ENCODE measurements at regions not wholly inside any gene's neighbourhood (a gene's known extent, or its start where the extent isn't known, plus 50 kb on each side); places are given as distances from the start of the nearest gene placed in this dataset.

DNA sequence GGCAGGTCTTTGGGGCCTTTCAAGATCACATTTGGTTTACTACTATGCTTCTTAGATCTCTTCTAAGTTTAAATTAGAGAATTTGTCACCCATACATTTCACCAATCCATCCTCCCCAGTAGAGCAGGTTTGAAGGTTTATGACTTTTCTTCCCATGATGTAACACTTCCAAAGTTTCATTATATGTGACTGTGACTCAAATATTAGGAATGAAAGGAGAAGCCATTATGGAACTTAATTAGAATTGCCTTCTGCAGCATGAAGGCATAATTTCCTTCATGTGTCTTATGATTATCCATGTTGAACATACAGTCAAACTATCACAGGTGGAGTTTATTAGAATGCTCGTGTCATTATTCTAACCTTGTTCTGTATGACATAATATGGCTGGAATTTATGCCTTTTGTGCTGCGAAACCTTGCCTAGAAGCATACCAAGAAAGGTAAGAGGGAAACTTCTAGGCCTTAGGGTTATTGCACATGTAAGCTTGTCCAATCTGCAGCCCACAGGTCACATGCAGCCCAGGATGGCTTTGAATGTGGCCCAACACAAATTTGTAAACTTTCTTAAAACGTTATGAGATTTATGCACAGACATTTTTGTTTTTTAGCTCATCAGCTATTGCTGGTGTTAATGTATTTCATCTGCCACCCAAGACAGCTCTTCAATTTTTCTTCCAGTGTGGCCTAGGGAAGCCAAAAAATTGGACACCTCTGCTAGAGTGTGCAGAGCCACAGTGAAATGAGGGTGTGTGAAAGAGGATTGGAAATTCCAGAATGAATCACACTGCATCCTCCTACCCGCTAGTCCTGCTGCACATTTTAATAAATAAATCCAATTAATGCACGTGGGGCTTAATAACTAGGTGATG, 133.6 kb downstream of the TMEM26 start:
- no peak for DNase-seq (ENCODE audit: low read depth)
- TF ChIP-seq, protein P1, sequence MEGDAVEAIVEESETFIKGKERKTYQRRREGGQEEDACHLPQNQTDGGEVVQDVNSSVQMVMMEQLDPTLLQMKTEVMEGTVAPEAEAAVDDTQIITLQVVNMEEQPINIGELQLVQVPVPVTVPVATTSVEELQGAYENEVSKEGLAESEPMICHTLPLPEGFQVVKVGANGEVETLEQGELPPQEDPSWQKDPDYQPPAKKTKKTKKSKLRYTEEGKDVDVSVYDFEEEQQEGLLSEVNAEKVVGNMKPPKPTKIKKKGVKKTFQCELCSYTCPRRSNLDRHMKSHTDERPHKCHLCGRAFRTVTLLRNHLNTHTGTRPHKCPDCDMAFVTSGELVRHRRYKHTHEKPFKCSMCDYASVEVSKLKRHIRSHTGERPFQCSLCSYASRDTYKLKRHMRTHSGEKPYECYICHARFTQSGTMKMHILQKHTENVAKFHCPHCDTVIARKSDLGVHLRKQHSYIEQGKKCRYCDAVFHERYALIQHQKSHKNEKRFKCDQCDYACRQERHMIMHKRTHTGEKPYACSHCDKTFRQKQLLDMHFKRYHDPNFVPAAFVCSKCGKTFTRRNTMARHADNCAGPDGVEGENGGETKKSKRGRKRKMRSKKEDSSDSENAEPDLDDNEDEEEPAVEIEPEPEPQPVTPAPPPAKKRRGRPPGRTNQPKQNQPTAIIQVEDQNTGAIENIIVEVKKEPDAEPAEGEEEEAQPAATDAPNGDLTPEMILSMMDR (IDR thresholded peaks at IDR 0.05; ENCODE audit: low read depth, low read length, missing control alignments): no peak
- no peak overlapping the region for H3K4me3 ChIP-seq (ENCODE audit: low read depth, low read length)

DNA sequence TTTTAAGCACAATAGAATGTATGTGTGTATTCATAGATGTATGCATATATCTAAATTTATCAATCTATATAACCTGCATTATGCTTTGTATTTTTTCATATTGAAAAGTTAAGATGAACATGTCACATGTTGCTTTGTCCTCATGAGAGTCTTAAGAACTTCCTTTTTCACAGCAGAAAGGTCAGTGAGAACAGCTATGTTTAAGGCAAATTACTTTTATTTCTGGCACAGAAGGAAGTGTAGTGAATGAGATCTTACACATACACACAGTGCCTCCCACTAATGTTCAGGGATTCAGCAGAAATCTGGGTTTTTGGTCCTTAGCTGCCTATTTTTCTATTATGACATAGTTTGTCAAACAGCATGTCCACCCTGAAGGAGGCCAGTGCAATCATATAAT, 134.8 kb downstream of the TMEM26 start:
- TF ChIP-seq, protein P1 (IDR thresholded peaks at IDR 0.05; ENCODE audit: low read depth, low read length, missing control alignments): no peak
- DNase-seq (ENCODE audit: low read depth): no peak
- H3K4me3 ChIP-seq (ENCODE audit: low read depth, low read length): no peak overlapping the region

DNA sequence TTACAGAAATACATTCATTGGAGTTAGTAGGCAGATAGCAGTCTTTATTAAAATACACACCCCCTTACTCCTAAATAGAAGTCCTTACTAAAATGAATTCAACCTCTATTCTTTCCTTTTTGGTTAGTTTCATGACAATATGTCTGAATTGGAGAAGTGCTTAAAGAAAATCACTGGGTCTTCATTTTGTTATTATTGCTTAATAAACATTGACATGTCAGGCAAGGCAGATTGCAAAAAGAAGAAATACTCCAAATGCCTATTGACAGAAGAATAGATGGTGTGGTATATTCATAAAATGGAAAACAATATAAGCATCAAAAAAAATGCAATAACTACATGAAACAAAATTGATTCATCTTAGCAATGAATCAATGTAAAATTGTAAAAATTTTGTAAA, 135.5 kb downstream of the TMEM26 start:
- no peak overlapping the region for H3K4me3 ChIP-seq (ENCODE audit: low read depth, low read length)
- DNase-seq (ENCODE audit: low read depth): no peak
- TF ChIP-seq, protein P1 (IDR thresholded peaks at IDR 0.05; ENCODE audit: low read depth, low read length, missing control alignments): no peak

DNA sequence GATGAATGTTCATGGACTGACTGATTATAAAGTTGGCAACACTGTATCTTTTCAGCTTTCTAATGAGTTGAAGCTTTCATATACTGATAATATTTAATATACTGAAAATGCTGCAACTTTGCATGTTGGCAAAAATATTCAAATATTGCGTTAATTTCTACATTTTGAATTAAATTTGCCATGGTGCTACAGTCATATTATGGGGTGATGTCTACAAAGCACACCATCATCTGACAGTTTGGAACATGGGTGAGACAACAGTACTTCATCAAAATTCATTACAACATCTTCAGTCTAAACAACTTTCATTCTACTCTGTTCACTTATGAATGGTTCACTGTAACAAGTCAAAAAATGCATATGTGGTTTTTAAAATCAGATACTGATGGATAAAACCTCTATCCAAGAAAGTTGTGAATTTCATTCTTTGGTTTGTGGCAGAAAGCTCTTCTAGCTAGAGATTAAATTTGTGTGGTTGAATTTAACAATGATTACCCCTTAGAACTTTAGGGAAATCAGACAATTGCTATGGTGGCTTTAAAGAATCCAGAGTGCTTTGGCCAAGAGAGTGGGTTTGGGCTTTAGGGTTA, 136.4 kb downstream of the TMEM26 start:
- TF ChIP-seq, protein P1 (IDR thresholded peaks at IDR 0.05; ENCODE audit: low read depth, low read length, missing control alignments): no peak
- no peak for DNase-seq (ENCODE audit: low read depth)
- H3K4me3 ChIP-seq (ENCODE audit: low read depth, low read length): no peak overlapping the region

DNA sequence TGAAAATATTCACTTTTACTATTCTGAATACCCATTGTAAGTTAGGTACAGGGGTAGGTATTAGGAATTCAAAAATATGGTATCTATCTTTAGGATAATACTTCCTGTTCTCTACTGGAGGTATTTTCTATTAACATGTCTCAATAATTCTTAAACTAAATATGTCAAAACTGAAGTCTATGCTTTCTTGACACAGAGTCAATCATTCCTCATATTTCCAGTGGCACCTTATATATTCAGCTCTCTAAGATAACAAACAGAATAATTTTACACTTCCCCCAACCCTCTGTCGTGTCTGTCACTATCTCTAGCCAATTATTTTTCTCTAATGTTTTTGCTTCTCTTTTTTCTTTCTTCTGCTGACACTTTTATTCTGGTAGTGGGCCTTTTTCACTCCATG, 138.9 kb downstream of the TMEM26 start:
- TF ChIP-seq, protein P1 (IDR thresholded peaks at IDR 0.05; ENCODE audit: low read depth, low read length, missing control alignments): no peak
- H3K4me3 ChIP-seq (ENCODE audit: low read depth, low read length): no peak overlapping the region
- DNase-seq (ENCODE audit: low read depth): no peak

DNA sequence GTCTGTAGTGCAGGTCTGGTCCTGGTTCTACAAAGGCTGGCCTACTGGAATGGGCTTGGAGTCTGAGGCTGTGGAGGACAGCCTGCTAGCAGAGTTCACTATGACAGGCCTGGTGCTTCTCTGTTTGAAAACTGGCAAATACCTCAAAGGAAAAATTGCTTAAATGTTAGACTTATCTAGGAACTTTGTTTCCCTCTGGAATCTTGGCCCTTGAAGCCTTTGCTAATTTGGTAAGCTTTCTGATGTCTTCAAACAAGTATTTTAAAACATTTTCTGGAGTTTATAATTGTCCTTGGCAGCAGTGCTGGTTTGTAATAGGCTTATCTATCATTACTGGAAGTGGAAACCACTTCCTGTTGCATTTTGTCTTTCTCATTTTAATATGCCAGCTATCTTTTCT, 139.7 kb downstream of the TMEM26 start:
- H3K4me3 ChIP-seq (ENCODE audit: low read depth, low read length): no peak overlapping the region
- TF ChIP-seq, protein P1 (IDR thresholded peaks at IDR 0.05; ENCODE audit: low read depth, low read length, missing control alignments): no peak
- DNase-seq (ENCODE audit: low read depth): no peak

Measured in GM12864 (cell line).